SIG-M5 (cell line): ENCODE measurements at regions not wholly inside any gene's neighbourhood (a gene's known extent, or its start where the extent isn't known, plus 50 kb on each side); places are given as distances from the start of the nearest gene placed in this dataset.

ENCODE experiments used
- DNase-seq: peaks from one replicate; lab custom pipeline; 2025; lab: John Stamatoyannopoulos, UW

GRCh38 chr3:16658004-16658924, 53.0 kb upstream of the DAZL start:
- DNase-seq = no peak

GRCh38 chr3:16658925-16659793, 53.9 kb upstream of the DAZL start:
- no peak for DNase-seq

GRCh38 chr3:16663854-16664712, 58.9 kb upstream of the DAZL start:
- DNase-seq = no peak

DNA sequence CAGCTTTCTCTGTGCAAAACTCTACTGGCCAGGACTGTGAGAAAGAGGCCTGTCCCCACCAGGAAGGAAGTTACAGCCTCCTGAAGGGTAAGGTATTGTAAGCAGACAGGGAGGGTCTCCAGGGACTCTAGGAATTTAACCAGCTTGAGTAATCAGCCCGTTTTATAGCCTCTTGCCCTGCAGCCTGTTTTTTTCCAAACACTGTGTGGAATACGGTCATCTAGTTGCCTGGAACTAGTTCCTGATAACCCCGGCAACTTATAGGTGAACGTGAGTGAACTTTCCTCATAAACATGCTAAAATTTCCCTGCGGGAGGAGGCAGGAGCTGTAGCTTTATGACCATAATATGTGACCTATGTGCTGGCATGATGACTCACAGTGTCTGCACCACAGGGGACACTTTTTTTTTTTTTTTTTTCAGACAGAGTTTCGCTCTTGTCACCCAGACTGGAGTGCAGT, 60.1 kb upstream of the DAZL start:
- DNase-seq = no peak

DNA sequence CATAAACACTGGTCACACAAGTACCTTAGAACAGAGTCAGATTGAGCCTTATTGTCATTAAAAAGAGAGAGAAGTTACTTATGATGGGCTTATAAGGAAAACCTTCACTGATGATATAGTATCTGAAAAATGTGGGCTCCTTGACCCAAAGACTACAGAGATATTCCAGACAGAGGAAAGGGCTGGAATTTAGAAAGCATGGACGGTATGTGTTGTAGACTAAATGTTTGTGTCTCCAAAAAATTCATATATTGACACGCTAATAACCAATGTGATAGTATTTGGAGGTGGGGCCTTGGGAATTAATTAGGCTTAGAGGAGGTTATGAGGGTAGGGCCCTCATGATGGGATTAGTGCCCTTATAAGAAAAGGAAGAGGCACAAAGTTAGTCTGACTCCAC, 61.0 kb upstream of the DAZL start:
- no peak for DNase-seq

GRCh38 chr3:16667633-16668032, 62.4 kb upstream of the DAZL start:
- no peak for DNase-seq

DNA sequence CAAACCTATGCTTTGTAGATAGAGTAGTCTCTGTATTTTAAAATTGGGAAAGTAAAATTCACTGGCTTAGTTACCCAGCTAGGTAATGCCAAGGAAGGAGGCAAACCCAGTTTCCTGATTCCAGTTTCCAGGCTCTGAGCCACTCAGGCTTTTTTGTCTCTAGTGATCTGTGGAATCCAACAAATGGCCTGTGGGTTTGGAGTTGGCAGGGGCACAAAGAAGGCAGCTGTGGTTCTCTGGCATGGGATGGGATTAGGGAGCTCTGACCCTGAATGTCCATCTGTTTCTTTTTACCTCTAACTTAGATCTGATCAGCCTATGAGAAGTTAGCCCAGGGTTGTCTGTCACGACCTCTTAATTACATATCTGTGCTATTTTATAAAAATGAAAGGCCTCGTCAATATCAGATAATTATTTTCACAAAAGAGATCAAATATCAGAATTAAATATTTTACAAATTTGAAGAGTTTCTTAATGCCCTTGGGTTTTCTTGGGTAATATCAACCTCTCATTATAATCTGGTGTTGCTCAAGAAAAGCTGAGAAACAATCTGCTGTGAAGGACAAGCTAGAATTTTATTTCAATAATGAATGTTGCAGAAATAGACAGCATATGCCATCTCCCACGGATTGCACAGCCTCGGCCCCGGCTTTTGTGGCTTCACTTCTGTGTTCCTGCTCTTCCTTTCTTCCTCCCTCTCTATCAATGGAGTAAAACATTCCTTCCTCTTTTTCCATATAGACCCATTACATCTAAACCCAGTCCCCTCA, 63.7 kb upstream of the DAZL start:
- DNase-seq = no peak

DNA sequence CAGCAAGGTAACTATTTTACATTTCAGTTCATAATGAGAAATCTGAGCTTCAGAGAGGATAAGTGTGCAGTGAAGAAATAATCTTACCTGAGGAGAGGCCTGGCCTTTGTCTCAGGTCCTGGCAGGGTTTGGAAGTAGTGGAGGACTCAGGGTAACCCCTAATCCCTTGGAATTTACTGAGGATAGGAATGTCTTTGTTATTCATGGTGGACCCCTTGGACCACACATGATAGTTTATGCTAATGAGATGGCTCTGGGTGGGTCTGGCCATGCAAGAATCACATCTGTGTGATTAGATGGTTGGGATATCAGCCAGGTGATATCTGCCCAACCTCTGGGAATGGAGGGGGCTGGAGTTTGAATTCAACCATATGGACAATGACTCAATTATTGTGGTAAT, 65.0 kb upstream of the DAZL start:
- no peak for DNase-seq

DNA sequence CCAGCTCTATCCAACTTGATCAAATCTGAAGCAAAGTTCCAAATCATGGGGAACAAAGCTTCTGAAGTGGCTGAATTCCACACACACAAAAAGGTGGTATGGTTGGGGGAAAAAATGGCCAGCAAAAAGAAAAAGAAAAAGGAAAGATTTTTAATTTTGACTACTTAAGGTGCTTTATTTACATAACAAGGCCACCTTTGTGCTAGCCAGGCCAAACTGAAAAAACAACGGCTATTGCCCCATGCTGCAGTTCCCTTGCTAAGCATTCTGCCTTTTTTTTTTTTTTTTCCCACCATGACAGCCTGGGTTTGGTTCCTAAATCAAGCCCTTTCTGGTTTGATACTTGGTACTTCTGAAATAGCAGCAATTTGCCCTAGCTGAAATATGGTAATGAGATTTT, 66.5 kb upstream of the DAZL start:
- DNase-seq = no peak

DNA sequence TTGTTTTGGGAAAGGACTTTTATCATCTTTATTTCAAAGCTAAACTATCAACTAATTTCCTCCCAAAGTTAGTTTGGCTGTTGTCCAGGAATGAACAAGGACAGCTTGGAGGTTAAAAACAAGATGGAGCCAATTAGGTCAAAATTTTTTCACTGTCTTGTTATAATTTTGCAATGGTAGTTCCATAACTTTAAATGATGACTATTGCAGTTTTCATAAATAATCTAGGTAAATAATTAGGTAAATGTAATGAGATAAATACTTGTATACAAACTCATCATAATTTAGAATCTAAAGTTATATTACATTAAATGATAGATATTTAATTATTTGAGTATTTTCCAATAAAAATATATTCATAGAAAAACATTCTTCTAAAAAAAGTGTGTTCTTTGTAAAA, 68.3 kb upstream of the DAZL start:
- DNase-seq = no peak

- no peak for DNase-seq
These were observed 70.6 kb upstream of the DAZL start for GRCh38 chr3:16675805-16676204.

GRCh38 chr3:16686679-16687078, 81.5 kb upstream of the DAZL start:
- no peak for DNase-seq

GRCh38 chr3:16687221-16687620, 82.0 kb upstream of the DAZL start:
- DNase-seq = no peak

DNA sequence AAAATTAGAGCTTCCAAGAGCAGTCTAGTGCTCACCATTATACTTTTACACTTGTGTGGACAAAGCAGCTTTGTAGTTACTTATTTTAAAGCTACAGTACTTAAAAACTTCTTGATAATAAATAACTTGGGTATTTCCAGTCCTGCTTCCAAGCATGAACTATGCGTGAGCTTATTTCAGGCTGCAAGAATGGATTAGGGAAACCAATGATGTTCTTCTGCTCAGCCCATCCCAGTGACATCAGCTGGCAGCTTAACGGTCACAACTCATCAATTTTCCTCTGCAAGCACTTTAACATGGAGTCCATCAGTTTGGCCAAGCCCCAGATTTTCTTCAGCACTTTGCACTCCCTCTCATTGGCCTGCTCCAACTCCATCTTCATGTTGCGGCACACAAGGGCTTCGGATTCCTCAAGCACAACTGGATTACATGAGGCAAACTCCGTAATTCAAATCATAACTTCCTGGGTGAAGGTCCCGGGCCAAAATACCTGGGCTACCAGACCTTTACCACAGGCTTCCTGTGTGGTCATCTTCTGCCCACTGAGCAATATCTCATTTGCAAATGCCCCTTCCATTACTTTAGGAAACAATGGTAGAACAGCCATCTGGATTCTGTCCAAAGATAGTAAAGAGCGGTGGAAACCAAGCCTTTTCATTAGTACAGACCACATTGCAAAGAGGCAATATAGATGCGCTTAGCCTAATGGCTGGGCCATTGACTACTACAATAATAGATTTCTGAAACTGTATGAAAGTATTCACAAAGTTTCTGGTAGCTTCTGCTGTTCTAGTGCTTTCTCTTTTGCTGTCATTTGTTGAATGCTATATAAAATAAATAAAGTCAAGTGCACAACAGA, 87.5 kb upstream of the DAZL start:
- DNase-seq = no peak

DNA sequence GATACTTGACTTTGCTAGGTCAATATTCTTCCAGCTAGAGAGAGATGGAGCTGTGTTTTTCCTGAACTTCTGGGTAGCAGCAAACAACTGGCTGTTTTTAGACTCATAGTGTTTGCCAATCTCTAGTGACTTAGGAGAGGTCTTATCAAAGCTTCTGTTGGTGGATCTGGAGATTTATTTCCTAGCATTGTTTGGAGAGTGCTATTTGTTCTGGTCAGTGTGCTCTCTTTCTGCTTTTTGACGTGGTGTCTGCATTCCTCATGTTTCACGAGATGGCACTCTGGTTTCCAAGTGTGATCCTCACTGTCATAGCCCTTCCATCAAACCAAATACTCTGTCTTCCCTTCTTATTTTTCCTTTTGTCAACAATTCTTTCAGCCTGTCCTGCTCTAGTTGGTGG, 88.6 kb upstream of the DAZL start:
- no peak for DNase-seq

GRCh38 chr3:16695710-16696109, 90.5 kb upstream of the DAZL start:
- DNase-seq = no peak

- no peak for DNase-seq
These were observed 92.4 kb upstream of the DAZL start for GRCh38 chr3:16697443-16698147.

GRCh38 chr3:16700651-16701050, 95.4 kb upstream of the DAZL start:
- DNase-seq = no peak

- no peak for DNase-seq
These were observed 99.7 kb upstream of the DAZL start for GRCh38 chr3:16704941-16705340.

DNA sequence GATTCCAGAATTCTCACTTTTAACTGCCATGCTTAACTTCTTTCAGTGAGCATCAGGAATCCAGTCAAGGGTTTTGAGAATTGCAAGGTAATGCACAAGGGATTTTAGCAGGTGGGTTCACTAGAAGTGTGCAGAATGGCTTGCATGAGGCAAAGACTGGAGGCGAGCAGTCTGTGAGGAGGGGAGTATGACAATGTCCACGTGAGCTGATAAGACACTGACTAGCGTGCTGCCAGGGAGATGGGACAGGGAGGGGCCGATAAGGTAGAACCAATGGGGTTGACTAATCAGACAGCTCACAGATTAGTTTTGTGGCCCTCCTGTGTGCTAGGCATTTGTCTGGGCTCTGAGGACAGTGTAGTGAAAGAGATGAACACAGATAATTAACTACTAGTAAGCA, 102.0 kb upstream of the DAZL start:
- no peak for DNase-seq
